ENCODE measurements at regions not wholly inside any gene's neighbourhood (a gene's known extent, or its start where the extent isn't known, plus 50 kb on each side); places are given as distances from the start of the nearest gene placed in this dataset.

DNA sequence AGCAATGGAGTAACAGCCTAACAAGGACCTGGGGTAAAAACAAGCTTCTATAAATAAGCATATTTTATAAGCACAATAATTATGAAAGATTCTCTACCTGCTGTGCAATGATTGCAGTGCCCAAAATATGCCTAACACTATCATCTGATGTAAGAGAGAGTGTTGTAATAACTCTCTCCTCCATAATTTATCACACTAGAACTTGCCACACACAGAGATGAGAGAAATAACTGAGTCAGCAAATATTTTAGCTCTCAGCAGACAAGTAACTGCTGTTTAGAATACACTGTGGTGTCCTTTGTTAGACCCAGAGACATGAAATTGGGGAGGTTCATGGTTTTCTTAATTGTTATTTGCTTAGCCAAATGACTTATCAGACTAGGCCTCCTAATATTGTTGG lies 105.3 kb upstream of the ACP3 start:
- no peak for DNase-seq (ENCODE audit: extremely low spot score)
- CTCF ChIA-PET, result no interaction called here
- TF ChIP-seq FOXK2 (IDR thresholded peaks at IDR 0.05) (no peak), BHLHE40 (IDR thresholded peaks at IDR 0.05; ENCODE audit: borderline replicate concordance) (no peak), L3MBTL2 (conservative IDR thresholded peaks at IDR 0.05) (no peak), HDGF (IDR thresholded peaks at IDR 0.05; ENCODE audit: borderline replicate concordance) (no peak), ZNF384 (IDR thresholded peaks at IDR 0.05) (no peak), FOXA1 (IDR thresholded peaks at IDR 0.05) (no peak), TARDBP (IDR thresholded peaks at IDR 0.05) (no peak), SP1 (IDR thresholded peaks at IDR 0.05) (no peak), ELF4 (IDR thresholded peaks at IDR 0.05) (no peak), SUZ12 (IDR thresholded peaks at IDR 0.05) (no peak), ARNT (IDR thresholded peaks at IDR 0.05) (no peak)
- TF ChIP-seq, protein P1, sequence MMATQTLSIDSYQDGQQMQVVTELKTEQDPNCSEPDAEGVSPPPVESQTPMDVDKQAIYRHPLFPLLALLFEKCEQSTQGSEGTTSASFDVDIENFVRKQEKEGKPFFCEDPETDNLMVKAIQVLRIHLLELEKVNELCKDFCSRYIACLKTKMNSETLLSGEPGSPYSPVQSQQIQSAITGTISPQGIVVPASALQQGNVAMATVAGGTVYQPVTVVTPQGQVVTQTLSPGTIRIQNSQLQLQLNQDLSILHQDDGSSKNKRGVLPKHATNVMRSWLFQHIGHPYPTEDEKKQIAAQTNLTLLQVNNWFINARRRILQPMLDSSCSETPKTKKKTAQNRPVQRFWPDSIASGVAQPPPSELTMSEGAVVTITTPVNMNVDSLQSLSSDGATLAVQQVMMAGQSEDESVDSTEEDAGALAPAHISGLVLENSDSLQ (IDR thresholded peaks at IDR 0.05), result no peak
- POLR2A ChIA-PET, result interaction anchor here (0.6 kb wide), 1 partner anchor 1334 kb away, joined by 4 read pairs; no protein-coding TSS in a partner anchor

DNA sequence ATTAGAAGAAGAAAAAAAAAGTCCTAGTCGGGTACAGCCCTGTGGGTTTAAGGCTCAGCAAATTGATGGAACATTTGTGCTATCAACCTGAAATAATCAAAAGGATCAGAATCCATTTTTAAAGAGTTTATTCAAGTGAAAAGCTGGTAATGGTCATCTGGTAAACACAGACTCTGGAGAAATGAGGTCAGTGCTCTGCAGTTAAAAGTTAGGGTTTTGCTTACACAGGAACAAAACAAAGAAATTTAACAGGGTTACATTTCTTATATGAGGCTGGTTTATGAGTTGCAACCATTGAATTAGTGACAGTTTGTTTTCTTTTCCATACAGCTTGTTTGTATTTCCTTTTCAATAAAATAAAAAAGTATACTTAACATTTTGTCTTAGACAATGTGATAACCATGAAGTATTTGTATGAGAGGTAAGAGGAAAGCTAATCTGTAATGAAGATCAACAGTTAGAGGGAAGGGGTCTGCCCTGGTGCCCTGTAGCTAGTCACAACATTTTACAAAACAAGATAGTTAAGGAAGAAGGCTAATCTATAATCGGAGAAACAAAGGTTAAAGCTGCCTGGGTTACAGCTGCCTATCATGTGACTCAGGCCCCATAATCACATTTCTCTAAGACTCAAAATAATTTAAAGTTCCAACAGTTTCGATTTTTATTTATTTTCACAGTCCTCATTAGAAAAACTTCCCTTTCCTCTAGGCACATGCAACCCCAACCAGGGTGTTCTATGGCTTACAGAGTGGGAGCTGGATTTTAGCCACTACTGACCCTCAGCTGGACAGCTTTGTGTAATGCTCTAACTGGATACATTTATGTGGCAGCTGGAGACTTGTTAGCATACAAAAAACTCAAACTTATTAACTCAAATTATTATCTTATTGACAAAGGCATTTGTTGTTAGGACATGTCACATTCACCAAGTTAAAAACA lies 98.1 kb upstream of the ACP3 start:
- CTCF ChIA-PET, result interaction anchor here (1.2 kb wide), 1 partner anchor 9 kb away, joined by 9 read pairs; no protein-coding TSS in a partner anchor
- POLR2A ChIA-PET, result no interaction called here
- no peak for DNase-seq (ENCODE audit: extremely low spot score)
- TF ChIP-seq, protein P1 (IDR thresholded peaks at IDR 0.05), result no peak
- TF ChIP-seq ARNT (IDR thresholded peaks at IDR 0.05), result no peak
- no peak for TF ChIP-seq NFRKB (IDR thresholded peaks at IDR 0.05)
- TF ChIP-seq SUZ12 (IDR thresholded peaks at IDR 0.05), result no peak

DNA sequence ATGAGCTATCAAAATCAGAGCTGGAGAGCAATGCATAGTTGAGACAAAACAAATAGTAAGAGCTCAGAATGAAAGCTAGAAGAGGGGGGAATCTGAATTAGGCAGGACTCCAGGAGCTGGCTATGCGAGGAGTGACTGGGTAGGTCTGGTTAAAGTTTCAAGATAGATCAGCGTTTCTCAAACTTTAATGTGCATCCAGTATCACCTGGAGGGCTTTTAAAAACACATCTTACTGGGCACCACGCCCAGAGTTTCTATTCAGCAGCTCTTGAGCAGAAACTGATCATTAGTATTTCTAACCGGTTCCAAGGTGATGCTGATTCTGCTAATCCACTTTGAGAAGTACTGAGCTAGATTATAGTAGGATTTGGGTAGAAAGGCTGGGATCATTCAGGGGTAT lies 96.2 kb upstream of the ACP3 start:
- TF ChIP-seq HDGF (IDR thresholded peaks at IDR 0.05; ENCODE audit: borderline replicate concordance), result no peak
- no peak for TF ChIP-seq FOXK2 (IDR thresholded peaks at IDR 0.05)
- TF ChIP-seq NFRKB (IDR thresholded peaks at IDR 0.05), result no peak
- TF ChIP-seq ARNT (IDR thresholded peaks at IDR 0.05), result no peak
- no peak for DNase-seq (ENCODE audit: extremely low spot score)
- CTCF ChIA-PET, result interaction anchor here (0.7 to 1.8 kb wide), 2 partner anchors 11 to 29 kb away, joined by 3 to 7 read pairs; no protein-coding TSS in a partner anchor
- POLR2A ChIA-PET, result no interaction called here

DNA sequence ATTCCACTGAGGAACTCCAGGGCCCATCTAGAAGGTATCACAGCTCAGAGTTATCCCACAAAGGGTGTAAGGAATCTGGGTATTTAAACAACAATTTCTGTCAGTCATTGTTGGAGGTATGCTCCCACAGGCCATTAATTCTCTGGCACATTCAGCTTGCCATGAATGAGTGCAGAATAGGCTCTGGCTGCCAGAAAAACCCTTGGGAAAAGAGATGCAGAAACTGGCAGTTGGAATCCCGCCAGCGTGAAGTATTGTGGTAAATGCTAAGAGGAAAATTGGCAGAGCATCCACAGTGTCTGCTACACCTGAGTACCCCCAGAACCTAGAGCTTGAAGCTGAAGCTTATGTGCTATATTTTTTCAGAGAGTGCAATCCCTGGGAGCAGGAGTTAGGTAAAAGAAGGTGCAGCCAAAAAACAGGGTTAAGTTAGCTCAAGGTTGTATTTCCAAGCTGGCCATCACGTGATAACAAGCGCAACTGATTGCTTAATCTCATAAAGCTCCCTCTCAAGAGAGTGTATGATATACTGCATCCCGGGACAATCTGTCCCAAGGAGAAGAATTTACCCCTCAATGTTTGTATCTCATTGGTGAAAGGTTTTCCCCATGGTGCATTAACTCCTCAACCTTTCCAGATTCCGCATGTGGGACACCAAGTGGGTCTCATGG lies 94.2 kb upstream of the ACP3 start:
- POLR2A ChIA-PET, result no interaction called here
- TF ChIP-seq FOXA1 (IDR thresholded peaks at IDR 0.05) (no peak), ARNT (IDR thresholded peaks at IDR 0.05) (no peak), FOXK2 (IDR thresholded peaks at IDR 0.05) (no peak), CTBP1 (IDR thresholded peaks at IDR 0.05; ENCODE audit: borderline replicate concordance) (no peak), NFRKB (IDR thresholded peaks at IDR 0.05) (no peak), ZNF384 (IDR thresholded peaks at IDR 0.05) (no peak), BHLHE40 (IDR thresholded peaks at IDR 0.05; ENCODE audit: borderline replicate concordance) (no peak), LEF1 (IDR thresholded peaks at IDR 0.05; ENCODE audit: borderline replicate concordance) (no peak), FOXM1 (IDR thresholded peaks at IDR 0.05; ENCODE audit: borderline replicate concordance) (no peak), HDGF (IDR thresholded peaks at IDR 0.05; ENCODE audit: borderline replicate concordance) (no peak), L3MBTL2 (conservative IDR thresholded peaks at IDR 0.05) (no peak), TARDBP (IDR thresholded peaks at IDR 0.05) (no peak), SUZ12 (IDR thresholded peaks at IDR 0.05) (no peak), ELF4 (IDR thresholded peaks at IDR 0.05) (no peak), SP1 (IDR thresholded peaks at IDR 0.05) (no peak)
- TF ChIP-seq, protein P1 (IDR thresholded peaks at IDR 0.05), result no peak

DNA sequence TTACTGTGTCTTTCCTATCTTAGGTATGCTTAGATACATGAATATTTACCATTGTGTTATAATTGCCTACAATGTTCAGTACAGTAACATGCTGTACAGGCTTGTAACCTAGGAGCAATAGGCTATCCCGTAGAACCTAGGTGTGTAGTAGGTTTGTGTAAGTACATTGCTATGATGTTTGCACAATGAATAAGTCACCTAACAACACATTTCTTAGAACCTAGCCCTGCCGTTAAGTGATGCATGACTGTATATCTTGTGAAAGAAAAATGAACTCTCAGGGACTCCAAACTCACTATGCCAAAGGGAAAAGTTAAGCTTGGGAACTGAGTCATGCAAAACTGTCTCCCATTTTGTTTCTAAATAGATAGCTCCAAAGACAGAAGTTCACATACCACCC lies 91.5 kb upstream of the ACP3 start:
- no peak for DNase-seq (ENCODE audit: extremely low spot score)
- CTCF ChIA-PET, result no interaction called here
- POLR2A ChIA-PET, result no interaction called here
- TF ChIP-seq NFRKB (IDR thresholded peaks at IDR 0.05) (no peak), BHLHE40 (IDR thresholded peaks at IDR 0.05; ENCODE audit: borderline replicate concordance) (no peak), SUZ12 (IDR thresholded peaks at IDR 0.05) (no peak), LEF1 (IDR thresholded peaks at IDR 0.05; ENCODE audit: borderline replicate concordance) (no peak), L3MBTL2 (conservative IDR thresholded peaks at IDR 0.05) (no peak), CTBP1 (IDR thresholded peaks at IDR 0.05; ENCODE audit: borderline replicate concordance) (no peak), HDGF (IDR thresholded peaks at IDR 0.05; ENCODE audit: borderline replicate concordance) (no peak), ARNT (IDR thresholded peaks at IDR 0.05) (no peak), ZNF384 (IDR thresholded peaks at IDR 0.05) (no peak), FOXA1 (IDR thresholded peaks at IDR 0.05) (no peak), FOXM1 (IDR thresholded peaks at IDR 0.05; ENCODE audit: borderline replicate concordance) (no peak)
- TF ChIP-seq, protein P1 (IDR thresholded peaks at IDR 0.05), result no peak

More for the DNA sequence above, 94.2 kb upstream of the ACP3 start:
- DNase-seq (ENCODE audit: extremely low spot score), result no peak
- CTCF ChIA-PET, result no interaction called here
